NCI-H1930 (cell line): ENCODE measurements at regions not wholly inside any gene's neighbourhood (a gene's known extent, or its start where the extent isn't known, plus 50 kb on each side); places are given as distances from the start of the nearest gene placed in this dataset.

Experiments
- DNase-seq, 2 experiments: peaks; one replicate each; lab custom pipeline; 2025; lab: John Stamatoyannopoulos, UW

DNA sequence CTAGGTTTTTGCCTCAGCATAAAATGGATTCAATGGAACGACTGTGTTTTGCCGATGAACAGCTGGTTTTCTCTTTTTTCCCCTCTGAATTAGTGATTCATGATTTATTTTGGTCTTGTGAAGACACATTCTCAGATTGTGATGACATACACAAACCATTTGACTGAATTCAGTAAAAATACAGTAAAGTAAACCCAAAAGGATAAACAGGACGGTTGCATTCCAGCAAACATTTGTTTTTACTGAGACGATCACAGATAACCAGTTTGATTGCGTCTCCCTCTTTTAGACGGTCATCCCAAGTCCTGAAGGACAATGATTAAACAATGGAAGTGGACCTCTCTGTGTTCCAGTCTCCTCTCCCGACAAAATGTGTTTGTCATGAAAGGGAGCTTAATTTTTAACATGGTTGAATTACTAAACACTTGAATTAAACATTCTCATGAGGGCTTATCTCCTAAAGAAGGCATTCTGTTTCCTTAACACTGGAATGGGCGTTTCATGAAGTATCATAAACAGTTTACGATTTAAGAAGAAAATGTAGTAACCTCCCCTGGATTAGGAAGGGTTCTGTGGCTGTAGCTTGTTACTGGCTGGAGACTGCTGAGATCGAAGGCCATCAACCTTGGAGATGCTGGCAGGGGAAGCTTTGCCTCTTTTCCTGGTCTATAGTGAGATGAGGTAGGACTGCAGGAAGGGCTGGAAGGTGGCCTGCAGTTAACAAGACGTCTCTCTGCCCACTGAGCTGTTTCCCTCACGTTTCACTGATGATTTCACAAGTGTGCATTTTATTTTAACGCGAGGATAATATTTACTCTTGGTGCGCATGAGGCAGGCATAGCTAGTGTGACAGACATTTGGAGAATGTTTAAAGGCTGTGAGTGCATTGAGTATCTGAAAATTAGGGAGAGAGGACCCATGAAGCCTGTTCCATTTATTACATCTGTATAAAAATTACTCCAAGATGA is 457.9 kb downstream of the FGF9 start:
- no peak for DNase-seq

DNA sequence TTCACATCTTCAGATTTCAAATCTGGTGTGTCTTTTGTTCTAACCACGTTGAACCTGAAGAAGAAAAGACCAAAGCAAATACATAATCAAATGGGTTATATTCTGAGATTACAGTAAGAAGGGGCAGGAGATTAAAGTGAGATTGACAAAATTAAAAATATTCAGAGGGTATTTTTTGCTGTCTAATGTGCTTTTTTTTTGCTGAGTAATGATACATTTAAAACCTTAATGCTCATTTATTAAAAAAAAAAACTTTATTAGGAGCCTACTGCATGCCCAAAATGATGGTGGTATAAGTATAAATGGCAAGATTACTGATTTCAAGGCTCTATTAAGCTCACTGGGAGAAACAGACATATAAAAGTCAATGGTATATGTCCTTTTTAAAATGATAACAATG is 459.4 kb downstream of the FGF9 start:
- no peak for DNase-seq

DNA sequence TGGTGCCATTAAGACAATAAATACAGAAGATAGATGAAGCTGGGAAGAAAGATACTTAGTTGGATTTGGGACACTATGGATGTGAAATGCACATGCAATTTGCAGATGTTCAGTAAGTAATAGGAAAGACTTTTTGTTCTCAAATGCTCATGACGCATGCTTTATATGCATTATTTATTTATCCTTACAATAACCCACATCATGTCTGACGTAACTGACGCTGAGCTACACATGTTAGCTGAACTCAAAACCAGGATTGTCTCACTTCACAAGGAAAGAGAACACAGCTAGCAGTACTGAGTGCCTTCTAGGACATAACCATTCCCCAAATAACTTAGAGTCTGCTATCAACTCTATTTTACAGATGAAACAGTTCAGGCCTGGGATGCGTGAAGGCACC is 463.4 kb downstream of the FGF9 start:
- DNase-seq, result no peak

GRCh38 chr13:22135446-22135845 is 464.6 kb downstream of the FGF9 start:
- no peak for DNase-seq

- no peak for DNase-seq
Observed at GRCh38 chr13:22137361-22138050, 466.6 kb downstream of the FGF9 start.

GRCh38 chr13:22138947-22139346 is 468.1 kb downstream of the FGF9 start:
- no peak for DNase-seq

DNA sequence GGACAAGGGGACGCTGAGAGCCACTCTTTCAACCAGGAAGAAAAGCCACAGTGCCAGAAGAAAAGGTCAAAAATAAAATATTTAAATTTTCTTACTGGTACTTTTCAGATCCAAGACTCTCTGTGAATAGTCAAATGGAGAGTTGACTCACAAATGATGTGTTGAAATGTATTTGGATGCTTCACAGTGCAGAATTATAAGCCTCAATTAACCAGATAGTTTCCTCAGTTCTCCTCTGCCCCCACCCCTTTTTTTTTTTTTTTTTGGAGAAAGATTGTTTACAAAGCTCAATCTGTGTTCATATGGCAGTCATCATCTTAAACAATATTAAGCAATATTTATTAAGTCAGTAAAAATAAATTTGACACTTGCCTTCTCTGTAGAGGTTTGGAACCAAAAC is 470.8 kb downstream of the FGF9 start:
- no peak for DNase-seq

DNA sequence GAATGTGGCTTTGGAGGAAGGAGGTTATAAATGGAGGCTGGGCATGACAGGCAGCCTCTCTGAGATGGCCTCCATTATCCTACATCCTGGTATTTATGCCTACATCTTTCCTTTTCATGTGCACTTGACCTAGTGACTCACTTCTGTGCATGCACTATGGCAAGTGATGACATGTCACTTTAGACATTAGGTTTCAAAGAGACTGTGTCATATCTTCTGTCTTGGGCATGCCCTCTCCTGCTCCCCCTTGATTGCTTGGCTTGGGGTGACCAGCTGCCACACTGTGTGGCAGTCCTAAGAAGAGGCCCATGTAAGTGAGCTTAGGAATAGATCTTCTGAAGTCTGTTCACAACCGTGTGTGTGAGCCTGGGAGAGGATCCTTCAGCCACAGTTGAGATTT is 472.8 kb downstream of the FGF9 start:
- DNase-seq, result no peak

DNA sequence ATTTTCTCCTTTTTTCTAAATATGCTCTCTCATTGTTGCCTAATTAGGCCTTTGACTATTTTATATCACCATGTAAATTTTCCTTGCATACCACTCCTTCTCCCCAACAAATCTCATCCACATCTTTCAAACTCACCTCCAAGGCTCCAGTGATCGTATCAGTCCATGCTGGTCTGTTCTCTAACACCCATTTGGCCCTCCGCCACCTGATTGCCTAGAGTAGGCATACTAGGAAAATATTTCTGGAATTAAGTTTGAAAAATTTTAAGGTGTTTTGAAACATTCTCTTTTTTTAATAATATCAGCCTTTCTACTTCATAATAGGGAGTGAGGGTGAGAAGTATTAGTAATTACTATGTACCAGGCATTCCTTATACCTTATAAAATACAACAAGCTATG is 473.9 kb downstream of the FGF9 start:
- no peak for DNase-seq

GRCh38 chr13:22148187-22148586 is 477.3 kb downstream of the FGF9 start:
- no peak for DNase-seq

DNA sequence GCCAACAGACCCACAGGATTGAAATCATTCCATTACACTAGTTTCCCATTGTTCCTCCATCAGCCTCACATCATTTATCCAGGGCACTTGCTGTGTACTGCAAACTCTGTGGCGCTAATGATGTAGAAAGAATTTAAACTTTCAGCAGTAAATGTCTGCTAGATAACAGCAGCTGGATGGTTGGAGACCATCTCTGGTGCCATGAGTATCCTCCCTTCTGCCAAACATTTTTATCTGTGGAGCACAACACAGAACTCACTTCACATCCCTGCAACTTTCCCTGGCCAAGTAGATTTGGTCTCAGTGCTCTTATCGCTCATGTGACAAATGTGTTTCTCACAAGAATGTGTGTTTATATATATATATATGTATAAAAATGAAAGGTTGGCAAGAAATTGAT is 481.9 kb downstream of the FGF9 start:
- DNase-seq, result no peak

- DNase-seq, result no peak
Observed at GRCh38 chr13:22154041-22154440, 483.2 kb downstream of the FGF9 start.

- no peak for DNase-seq
Observed at GRCh38 chr13:22161871-22162270, 491.0 kb downstream of the FGF9 start.

DNA sequence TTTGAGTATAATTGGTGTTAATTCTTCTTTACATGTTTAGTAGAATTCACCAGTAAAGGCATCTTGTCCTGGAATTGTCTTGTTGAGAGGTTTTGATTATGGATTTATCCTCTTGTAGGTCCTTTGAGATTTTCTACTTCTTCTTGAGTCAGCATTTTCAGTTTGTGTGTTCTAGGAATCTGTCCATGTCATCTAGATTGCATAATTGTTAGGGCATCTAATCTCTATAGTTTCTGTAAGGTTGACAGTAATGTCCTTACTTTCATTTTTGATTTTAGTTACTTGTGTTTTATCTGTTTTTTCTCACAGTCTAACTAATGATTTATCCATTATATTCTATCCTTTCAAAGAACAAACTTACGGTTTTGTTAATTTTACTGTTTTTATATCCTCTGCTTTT is 492.0 kb downstream of the FGF9 start:
- no peak for DNase-seq

DNA sequence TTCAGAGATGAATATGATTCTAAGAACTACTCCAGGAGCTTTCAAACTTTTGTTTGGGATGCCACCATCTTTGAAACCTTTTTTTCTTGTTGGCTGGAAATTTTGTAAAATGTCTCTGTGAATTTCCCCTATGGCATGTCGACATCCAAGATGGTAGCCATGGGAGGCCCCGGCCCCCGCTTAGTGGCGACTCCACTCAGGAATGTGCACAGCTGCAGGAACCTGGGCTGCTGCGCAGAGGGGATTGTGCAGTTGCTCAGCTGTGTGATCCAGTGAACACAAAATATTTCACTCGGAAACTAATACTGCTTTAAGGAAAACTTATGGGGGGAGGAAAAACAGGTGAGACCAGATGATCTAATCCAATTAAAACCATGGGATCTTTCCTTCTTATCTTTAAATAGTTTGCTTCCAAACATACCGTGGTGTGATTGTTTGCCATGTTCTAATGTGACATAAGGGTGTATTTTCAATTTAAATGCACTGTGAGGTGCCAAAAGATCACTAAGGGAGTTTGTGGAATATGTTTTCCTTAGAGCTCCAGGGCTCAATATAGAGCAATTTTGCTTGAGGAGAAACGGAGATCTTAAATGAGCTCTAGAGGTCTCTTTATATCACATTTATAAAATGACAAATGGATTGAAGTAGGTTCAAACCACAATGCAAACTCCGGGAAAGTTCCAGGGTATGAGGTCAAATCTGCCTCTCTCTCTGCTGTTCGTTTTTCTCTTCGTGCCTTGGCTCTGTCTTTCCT is 497.7 kb downstream of the FGF9 start:
- DNase-seq, result no peak

DNA sequence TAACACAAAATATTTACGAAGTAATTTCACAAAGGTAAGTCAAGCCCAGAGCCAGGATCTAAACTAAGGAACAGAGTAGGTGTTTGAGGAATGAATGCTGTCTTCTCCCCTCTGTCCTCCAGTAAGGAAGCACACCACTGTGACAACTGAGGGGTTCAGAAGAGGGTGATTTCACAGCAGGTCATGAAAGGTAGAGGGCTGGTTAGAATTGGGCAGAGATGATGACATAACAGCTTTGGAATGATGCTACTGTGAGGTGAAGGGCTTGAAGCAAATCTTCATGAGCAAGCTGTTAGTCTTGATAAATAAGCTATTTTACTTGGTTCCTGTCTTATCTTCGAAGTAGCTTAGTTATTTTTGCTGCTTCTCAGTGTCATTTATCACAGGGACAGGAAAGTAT is 498.6 kb downstream of the FGF9 start:
- DNase-seq, result no peak

GRCh38 chr13:22173610-22174009 is 502.7 kb downstream of the FGF9 start:
- DNase-seq, result no peak

GRCh38 chr13:22175241-22175640 is 504.4 kb downstream of the FGF9 start:
- DNase-seq, result no peak

DNA sequence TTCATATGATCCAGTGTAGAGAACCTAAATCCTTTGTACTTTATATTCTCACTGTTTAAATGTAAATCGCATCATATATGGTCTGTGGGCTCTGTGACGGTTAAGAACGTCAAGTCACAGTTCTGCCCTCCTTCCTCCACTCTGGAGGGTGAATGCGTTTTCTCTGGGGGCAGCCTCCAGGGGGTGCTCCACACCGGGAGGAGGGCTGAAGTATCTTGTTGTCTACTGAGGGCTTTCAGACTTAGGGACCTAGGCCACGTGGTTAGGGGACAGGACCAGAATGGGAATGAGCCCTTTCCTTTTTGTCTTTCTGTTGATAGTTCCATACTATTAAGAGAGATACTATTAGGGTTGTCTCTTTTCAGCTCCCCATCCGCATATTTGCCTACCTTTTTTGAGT is 504.9 kb downstream of the FGF9 start:
- no peak for DNase-seq

DNA sequence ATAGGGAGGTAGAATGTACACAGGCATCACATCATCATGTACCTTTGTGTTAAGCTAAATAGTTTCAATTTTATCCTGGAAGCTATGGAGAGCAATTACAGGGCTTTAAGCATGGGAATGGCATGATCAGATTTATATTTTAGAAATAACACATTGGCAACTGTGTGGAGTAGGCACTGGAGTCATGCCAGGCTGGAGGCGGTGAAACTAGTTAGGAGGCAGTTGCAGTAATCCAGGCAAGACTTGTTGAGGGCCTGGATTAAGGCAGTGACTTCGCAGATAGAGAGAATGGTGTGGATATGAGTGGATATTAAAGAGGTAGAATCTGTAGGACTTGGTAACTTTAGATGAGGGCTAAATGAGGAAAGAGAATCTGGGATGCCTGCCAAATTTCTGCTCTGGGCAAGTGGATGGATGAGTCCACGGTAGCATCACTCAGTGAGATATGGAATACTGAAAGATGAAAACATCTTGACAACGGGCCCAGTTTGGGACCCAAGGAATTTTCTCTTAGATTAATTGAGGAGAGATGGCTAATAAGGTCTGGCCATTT is 506.2 kb downstream of the FGF9 start:
- no peak for DNase-seq

- no peak for DNase-seq
Observed at GRCh38 chr13:22178878-22179277, 508.0 kb downstream of the FGF9 start.

DNA sequence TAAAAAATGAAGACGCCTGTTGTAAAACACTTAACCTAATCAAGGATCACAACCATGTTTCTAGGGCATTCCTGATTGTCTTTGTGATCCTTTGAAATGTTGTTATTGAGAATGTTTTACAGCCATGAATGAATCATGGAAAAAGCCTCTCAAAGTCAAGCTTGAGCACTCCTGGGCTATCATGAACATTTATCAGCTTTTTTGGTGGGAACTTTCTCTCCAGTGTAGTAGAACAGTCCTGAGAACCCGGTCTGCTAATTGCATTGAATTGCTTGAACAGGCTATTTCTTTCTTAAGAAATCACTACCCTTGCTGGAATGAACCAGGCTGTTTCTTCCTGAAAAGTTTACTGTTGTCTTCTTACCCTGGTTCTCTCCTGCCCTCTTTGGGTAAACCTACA is 516.5 kb downstream of the FGF9 start:
- no peak for DNase-seq
